ENCODE measurements at regions not wholly inside any gene's neighbourhood (a gene's known extent, or its start where the extent isn't known, plus 50 kb on each side); places are given as distances from the start of the nearest gene placed in this dataset.

GRCh38 chr10:118970770-118971169, 58.7 kb upstream of the NANOS1 start:
- H3K4me3 ChIP-seq (replicated peaks; ENCODE audit: insufficient read depth, low read length): no peak overlapping the region
- no peak for TF ChIP-seq POLR2AphosphoS5 (IDR thresholded peaks at IDR 0.05; ENCODE audit: low read depth)
- TF ChIP-seq CTCF (IDR thresholded peaks at IDR 0.05; ENCODE audit: insufficient read depth, low read length): no peak
- no peak for TF ChIP-seq GABPA (IDR thresholded peaks at IDR 0.05; ENCODE audit: low read depth)
- TF ChIP-seq REST (IDR thresholded peaks at IDR 0.05; ENCODE audit: insufficient replicate concordance, low read depth): no peak
- TF ChIP-seq SPI1 (IDR thresholded peaks at IDR 0.05; ENCODE audit: borderline replicate concordance, low read depth): no peak
- peaks cover 3% of the 10 kb centered on the region for H3K27me3 ChIP-seq (ENCODE audit: insufficient read depth, poor library complexity, severe bottlenecking)
- DNase-seq (ENCODE audit: low read depth in 1 of 2, low spot score in 1 of 2): no peak
- no peak overlapping the region for H3K27ac ChIP-seq (replicated peaks)

- DNase-seq (ENCODE audit: low read depth in 1 of 2, low spot score in 1 of 2): no peak
- Histone ChIP-seq H3K27me3 (ENCODE audit: insufficient read depth, poor library complexity, severe bottlenecking) (peaks cover 3% of the 10 kb centered on the region), H3K4me3 (replicated peaks; ENCODE audit: insufficient read depth, low read length) (no peak overlapping the region), H3K27ac (replicated peaks) (no peak overlapping the region)
- no peak for TF ChIP-seq REST (IDR thresholded peaks at IDR 0.05; ENCODE audit: insufficient replicate concordance, low read depth)
- no peak for TF ChIP-seq POLR2AphosphoS5 (IDR thresholded peaks at IDR 0.05; ENCODE audit: low read depth)
- no peak for TF ChIP-seq CTCF (IDR thresholded peaks at IDR 0.05; ENCODE audit: insufficient read depth, low read length)
- no peak for TF ChIP-seq GABPA (IDR thresholded peaks at IDR 0.05; ENCODE audit: low read depth)
Observed at GRCh38 chr10:118971187-118971586, 58.3 kb upstream of the NANOS1 start.

- DNase-seq (ENCODE audit: low read depth in 1 of 2, low spot score in 1 of 2): no peak
- Histone ChIP-seq H3K27ac (replicated peaks) (no peak overlapping the region), H3K27me3 (ENCODE audit: insufficient read depth, poor library complexity, severe bottlenecking) (peaks cover 3% of the 10 kb centered on the region), H3K4me3 (replicated peaks; ENCODE audit: insufficient read depth, low read length) (no peak overlapping the region)
- no peak for TF ChIP-seq GABPA (IDR thresholded peaks at IDR 0.05; ENCODE audit: low read depth)
- no peak for TF ChIP-seq SPI1 (IDR thresholded peaks at IDR 0.05; ENCODE audit: borderline replicate concordance, low read depth)
- TF ChIP-seq POLR2AphosphoS5 (IDR thresholded peaks at IDR 0.05; ENCODE audit: low read depth): no peak
- no peak for TF ChIP-seq REST (IDR thresholded peaks at IDR 0.05; ENCODE audit: insufficient replicate concordance, low read depth)
- TF ChIP-seq CTCF (IDR thresholded peaks at IDR 0.05; ENCODE audit: insufficient read depth, low read length): no peak
Observed at GRCh38 chr10:118971876-118972275, 57.6 kb upstream of the NANOS1 start.
